ENCODE measurements at regions not wholly inside any gene's neighbourhood (a gene's known extent, or its start where the extent isn't known, plus 50 kb on each side); places are given as distances from the start of the nearest gene placed in this dataset.

DNA sequence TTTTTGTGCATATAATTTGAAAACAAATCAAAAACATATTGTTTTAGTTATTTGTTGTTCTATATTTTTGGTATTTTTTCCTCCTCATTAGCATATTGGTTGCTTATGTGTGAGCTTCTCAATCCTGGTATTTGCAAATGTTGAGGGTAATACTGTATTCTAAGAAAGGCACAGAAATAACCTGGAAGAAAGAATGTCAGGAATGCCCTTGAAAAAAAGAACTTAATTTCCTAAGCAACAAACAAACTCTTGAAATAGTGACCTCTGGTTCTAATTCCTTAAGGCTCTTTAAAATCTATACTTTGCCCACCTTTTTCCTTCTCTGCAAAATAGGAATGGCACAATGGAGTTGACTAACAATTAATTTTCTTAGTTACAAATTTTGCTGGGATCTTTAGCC, 117.5 kb downstream of the HMHB1 start:
- no peak for TF ChIP-seq POLR2AphosphoS5 (IDR thresholded peaks at IDR 0.05)
- TF ChIP-seq POLR2A (IDR thresholded peaks at IDR 0.05): no peak
- TF ChIP-seq, protein P1, sequence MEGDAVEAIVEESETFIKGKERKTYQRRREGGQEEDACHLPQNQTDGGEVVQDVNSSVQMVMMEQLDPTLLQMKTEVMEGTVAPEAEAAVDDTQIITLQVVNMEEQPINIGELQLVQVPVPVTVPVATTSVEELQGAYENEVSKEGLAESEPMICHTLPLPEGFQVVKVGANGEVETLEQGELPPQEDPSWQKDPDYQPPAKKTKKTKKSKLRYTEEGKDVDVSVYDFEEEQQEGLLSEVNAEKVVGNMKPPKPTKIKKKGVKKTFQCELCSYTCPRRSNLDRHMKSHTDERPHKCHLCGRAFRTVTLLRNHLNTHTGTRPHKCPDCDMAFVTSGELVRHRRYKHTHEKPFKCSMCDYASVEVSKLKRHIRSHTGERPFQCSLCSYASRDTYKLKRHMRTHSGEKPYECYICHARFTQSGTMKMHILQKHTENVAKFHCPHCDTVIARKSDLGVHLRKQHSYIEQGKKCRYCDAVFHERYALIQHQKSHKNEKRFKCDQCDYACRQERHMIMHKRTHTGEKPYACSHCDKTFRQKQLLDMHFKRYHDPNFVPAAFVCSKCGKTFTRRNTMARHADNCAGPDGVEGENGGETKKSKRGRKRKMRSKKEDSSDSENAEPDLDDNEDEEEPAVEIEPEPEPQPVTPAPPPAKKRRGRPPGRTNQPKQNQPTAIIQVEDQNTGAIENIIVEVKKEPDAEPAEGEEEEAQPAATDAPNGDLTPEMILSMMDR (IDR thresholded peaks at IDR 0.05): no peak

All from prostate gland (tissue), 2 donors.